ENCODE measurements at regions not wholly inside any gene's neighbourhood (a gene's known extent, or its start where the extent isn't known, plus 50 kb on each side); places are given as distances from the start of the nearest gene placed in this dataset.
"Not testable (repeated sequence)": the region's sequence is repeated elsewhere in the genome, so short reads cannot be mapped to it uniquely, and the experiment has no call there.

DNA sequence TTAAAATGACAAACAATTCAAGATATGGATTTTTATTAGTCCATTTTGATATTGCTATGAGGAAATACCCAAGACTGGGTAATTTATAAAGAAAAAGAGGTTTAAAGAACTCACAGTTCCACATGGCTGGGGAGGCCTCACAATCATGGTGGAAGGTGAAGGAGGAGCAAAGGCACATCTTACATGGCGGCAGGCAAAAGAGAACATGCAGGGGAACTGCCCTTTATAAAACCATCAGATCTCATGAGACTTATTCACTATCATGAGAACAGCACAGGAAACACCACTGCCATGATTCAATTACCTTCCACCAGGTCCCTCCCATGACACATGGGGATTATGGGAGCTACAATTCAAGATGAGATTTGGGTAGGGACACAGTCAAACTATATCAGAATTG is 69.8 kb downstream of the FASLG start:
- H3K4me3 ChIP-seq (ENCODE audit: low read length in 2 of 2); H3K9me3 ChIP-seq (ENCODE audit: control insufficient read depth in 2 of 2, low read length in 2 of 2); H3K27me3 ChIP-seq (ENCODE audit: control insufficient read depth in 1 of 2, insufficient read depth in 2 of 2, low read length in 2 of 2); H3K27ac ChIP-seq (ENCODE audit: low read length); H3K4me1 ChIP-seq (ENCODE audit: control insufficient read depth, insufficient read depth, low read length); H3K9ac ChIP-seq (ENCODE audit: low read length in 2 of 2); H3K36me3 ChIP-seq (ENCODE audit: control insufficient read depth in 2 of 2, insufficient read depth in 2 of 2, low read length in 2 of 2): not testable (repeated sequence)

DNA sequence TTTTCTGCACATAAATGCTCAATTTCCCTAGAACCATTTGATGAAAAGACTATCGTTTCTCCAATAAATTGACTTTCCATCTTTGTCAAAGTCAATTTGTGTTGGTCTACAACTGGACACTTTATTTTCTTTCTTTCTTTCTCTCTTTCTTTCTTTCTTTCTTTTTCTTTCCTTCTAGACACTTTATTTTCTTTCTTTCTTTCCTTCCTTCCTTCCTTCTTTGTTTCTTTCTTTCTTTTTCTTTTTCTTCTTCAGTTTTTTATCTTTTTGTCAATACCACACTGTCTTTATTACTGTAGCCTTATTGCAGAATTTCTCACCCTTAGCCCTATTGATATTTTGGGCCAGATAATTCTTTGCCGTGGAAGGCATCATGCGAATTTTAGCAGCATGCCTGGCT is 73.5 kb downstream of the FASLG start:
- no peak overlapping the region for H3K27ac ChIP-seq (ENCODE audit: low read length)
- H3K4me3 ChIP-seq (ENCODE audit: low read length in 2 of 2), result no peak overlapping the region
- no peaks in the 10 kb centered on the region for H3K4me1 ChIP-seq (ENCODE audit: control insufficient read depth, insufficient read depth, low read length)
- H3K9ac ChIP-seq (ENCODE audit: low read length in 2 of 2), result no peak overlapping the region
- no peaks in the 10 kb centered on the region for H3K27me3 ChIP-seq (ENCODE audit: control insufficient read depth in 1 of 2, insufficient read depth in 2 of 2, low read length in 2 of 2)
- H3K36me3 ChIP-seq (ENCODE audit: control insufficient read depth in 2 of 2, insufficient read depth in 2 of 2, low read length in 2 of 2), result no peaks in the 10 kb centered on the region
- H3K9me3 ChIP-seq (ENCODE audit: control insufficient read depth in 2 of 2, low read length in 2 of 2), result peaks cover 0 to 2% of the 10 kb centered on the region in 2 donors

- H3K27me3 ChIP-seq (ENCODE audit: control insufficient read depth in 1 of 2, insufficient read depth in 2 of 2, low read length in 2 of 2), result no peaks in the 10 kb centered on the region
- H3K4me1 ChIP-seq (ENCODE audit: control insufficient read depth, insufficient read depth, low read length), result no peaks in the 10 kb centered on the region
- H3K9me3 ChIP-seq (ENCODE audit: control insufficient read depth in 2 of 2, low read length in 2 of 2), result no peaks in the 10 kb centered on the region
- H3K4me3 ChIP-seq (ENCODE audit: low read length in 2 of 2), result no peak overlapping the region
- H3K36me3 ChIP-seq (ENCODE audit: control insufficient read depth in 2 of 2, insufficient read depth in 2 of 2, low read length in 2 of 2), result no peaks in the 10 kb centered on the region
- H3K27ac ChIP-seq (ENCODE audit: low read length), result no peak overlapping the region
- no peak overlapping the region for H3K9ac ChIP-seq (ENCODE audit: low read length in 2 of 2)
Observed at GRCh38 chr1:172733815-172734214, 74.9 kb downstream of the FASLG start.

GRCh38 chr1:172738389-172738788 is 79.5 kb downstream of the FASLG start:
- no peaks in the 10 kb centered on the region for H3K36me3 ChIP-seq (ENCODE audit: control insufficient read depth in 2 of 2, insufficient read depth in 2 of 2, low read length in 2 of 2)
- no peaks in the 10 kb centered on the region for H3K4me1 ChIP-seq (ENCODE audit: control insufficient read depth, insufficient read depth, low read length)
- no peaks in the 10 kb centered on the region for H3K27me3 ChIP-seq (ENCODE audit: control insufficient read depth in 1 of 2, insufficient read depth in 2 of 2, low read length in 2 of 2)
- no peaks in the 10 kb centered on the region for H3K9me3 ChIP-seq (ENCODE audit: control insufficient read depth in 2 of 2, low read length in 2 of 2)
- no peak overlapping the region for H3K4me3 ChIP-seq (ENCODE audit: low read length in 2 of 2)
- no peak overlapping the region for H3K27ac ChIP-seq (ENCODE audit: low read length)
- no peak overlapping the region for H3K9ac ChIP-seq (ENCODE audit: low read length in 2 of 2)

DNA sequence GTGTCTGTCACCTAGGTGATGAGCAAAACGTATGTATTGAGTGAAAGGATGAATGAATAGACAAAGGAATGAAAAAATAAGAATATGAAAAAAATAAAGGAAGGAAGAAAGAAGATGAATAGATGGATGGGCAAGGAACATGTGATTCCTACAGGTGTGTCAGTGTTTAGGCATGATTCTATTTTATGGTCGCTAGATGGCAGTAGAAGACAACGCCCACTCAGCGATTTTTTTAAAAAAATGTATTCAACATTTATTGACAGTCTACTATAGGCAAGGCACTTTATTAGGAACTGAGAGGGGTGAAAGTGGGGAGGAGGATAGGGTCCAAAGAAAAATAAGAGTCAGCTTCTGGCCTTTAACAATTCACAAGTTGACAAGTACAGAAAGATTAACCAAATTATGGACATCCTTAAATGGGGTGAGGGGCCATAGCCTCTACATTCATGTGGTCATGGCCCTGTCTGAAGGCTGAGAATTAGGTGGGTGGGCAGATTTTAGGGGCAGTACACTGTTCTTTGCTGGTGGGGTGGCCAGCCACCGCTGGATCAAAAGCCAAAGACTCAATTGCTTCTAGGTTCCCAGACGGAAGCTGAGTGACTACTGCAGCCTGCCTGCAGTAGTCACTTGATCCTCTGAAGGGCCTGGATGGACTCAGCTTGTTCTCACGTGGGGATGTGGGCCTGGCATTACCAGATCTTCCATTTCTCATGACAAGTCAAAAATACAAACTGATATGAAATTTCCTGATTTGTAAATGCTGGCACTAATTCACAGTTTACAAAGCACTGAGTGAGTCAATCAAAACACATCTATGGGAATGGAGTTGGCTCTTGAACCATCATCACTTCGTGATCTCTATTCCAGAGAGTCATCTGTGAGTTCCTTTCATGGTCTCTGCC is 83.9 kb downstream of the FASLG start:
- H3K27me3 ChIP-seq (ENCODE audit: control insufficient read depth in 1 of 2, insufficient read depth in 2 of 2, low read length in 2 of 2), result no peaks in the 10 kb centered on the region

DNA sequence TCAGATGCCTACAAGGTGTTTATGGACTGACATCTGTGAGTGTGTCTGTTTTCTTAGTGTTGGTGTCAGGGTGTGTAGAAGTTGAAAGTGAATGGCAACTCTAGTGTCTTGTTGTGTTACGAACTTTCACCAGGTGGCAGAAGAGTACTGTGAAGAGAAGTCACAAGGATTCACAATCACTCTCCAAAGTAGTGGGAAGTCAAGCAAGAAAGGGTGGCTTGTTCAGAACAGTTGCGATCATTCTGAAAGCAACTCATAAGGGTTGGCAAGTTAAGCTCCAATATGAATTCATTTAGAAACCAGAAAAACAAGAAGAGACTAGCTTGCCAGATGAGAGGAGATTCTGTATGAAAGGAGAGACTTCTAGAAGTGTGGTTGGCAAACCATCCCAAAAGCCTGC is 86.1 kb downstream of the FASLG start:
- H3K4me3 ChIP-seq (ENCODE audit: low read length in 2 of 2), result no peak overlapping the region
- H3K36me3 ChIP-seq (ENCODE audit: control insufficient read depth in 2 of 2, insufficient read depth in 2 of 2, low read length in 2 of 2), result no peaks in the 10 kb centered on the region
- no peak overlapping the region for H3K9ac ChIP-seq (ENCODE audit: low read length in 2 of 2)
- peaks cover 6% of the 10 kb centered on the region for H3K4me1 ChIP-seq (ENCODE audit: control insufficient read depth, insufficient read depth, low read length)
- no peak overlapping the region for H3K27ac ChIP-seq (ENCODE audit: low read length)
- H3K27me3 ChIP-seq (ENCODE audit: control insufficient read depth in 1 of 2, insufficient read depth in 2 of 2, low read length in 2 of 2), result no peaks in the 10 kb centered on the region
- H3K9me3 ChIP-seq (ENCODE audit: control insufficient read depth in 2 of 2, low read length in 2 of 2), result no peaks in the 10 kb centered on the region

More for the DNA sequence above, 83.9 kb downstream of the FASLG start:
- Histone ChIP-seq H3K9ac (ENCODE audit: low read length in 2 of 2) (no peak overlapping the region), H3K36me3 (ENCODE audit: control insufficient read depth in 2 of 2, insufficient read depth in 2 of 2, low read length in 2 of 2) (no peaks in the 10 kb centered on the region), H3K9me3 (ENCODE audit: control insufficient read depth in 2 of 2, low read length in 2 of 2) (no peaks in the 10 kb centered on the region), H3K4me3 (ENCODE audit: low read length in 2 of 2) (no peak overlapping the region), H3K4me1 (ENCODE audit: control insufficient read depth, insufficient read depth, low read length) (peaks cover 6% of the 10 kb centered on the region), H3K27ac (ENCODE audit: low read length) (no peak overlapping the region)

DNA sequence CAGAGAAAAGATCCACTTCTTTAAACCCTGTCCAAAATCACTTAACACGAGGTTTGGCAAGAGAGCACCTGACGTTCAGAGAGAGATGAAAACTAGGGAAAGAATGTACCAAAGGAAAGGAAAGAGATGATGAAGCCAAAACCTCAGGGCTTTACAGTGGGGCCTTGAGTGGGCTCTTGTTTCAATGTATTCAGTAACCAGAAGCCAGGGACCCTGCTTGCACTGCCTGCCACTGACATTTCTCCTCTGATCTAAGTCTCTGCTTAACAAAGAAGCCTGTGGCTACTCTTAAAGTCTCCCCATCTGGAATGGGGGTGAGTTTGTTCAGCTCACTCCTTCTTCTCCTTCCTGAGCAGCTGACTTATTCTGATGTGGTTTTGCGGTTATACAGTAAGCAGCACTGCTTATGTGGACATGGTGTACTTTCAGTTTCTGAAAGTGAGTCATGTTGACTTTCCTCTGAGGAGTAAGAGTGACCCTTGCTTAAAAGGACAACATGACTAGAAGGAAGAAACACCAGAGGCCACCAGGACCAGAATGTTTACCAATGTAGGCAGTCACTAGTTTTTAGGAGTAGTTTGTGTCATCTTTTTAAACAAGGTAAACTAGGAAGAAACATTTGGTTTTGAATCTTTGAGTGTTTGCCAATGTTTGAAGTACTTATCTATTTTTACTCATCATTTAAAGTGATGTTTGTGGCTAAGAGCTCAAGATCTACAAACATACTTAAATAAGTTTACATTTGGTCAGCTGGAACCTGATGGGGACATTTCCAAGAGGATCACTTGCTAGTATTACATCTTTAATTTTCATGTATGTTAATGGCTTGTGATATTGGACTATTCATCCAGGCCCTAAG is 87.4 kb downstream of the FASLG start:
- Histone ChIP-seq H3K4me3 (ENCODE audit: low read length in 2 of 2) (peak overlapping the region in 1 of 2 donors; percentile 3), H3K9ac (ENCODE audit: low read length in 2 of 2) (peak overlapping the region in 1 of 2 donors; percentile 22), H3K9me3 (ENCODE audit: control insufficient read depth in 2 of 2, low read length in 2 of 2) (no peaks in the 10 kb centered on the region), H3K36me3 (ENCODE audit: control insufficient read depth in 2 of 2, insufficient read depth in 2 of 2, low read length in 2 of 2) (no peaks in the 10 kb centered on the region), H3K27me3 (ENCODE audit: control insufficient read depth in 1 of 2, insufficient read depth in 2 of 2, low read length in 2 of 2) (no peaks in the 10 kb centered on the region), H3K4me1 (ENCODE audit: control insufficient read depth, insufficient read depth, low read length) (peaks cover 6% of the 10 kb centered on the region), H3K27ac (ENCODE audit: low read length) (peak overlapping the region; percentile 58)

DNA sequence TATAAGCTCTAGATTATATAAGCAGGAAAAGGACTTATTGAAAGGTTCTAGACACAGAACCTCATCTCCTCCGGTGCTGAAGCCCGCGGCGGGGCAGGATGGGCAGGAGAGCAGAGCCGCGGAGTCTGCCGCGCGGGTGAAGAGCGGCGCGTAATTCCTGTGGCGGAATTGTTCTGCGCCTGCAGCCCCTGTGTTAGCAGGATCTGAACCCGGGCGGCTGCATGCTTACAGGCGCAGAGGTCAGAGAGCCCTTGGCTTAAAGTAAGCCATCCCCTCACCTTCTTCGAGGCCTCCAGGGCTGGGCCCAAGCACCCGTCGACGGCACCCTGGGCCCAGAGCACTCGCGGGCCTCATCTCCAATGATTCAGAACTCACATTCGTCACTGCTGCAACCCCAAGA is 89.3 kb downstream of the FASLG start:
- H3K27me3 ChIP-seq (ENCODE audit: control insufficient read depth in 1 of 2, insufficient read depth in 2 of 2, low read length in 2 of 2), result no peaks in the 10 kb centered on the region
- no peaks in the 10 kb centered on the region for H3K36me3 ChIP-seq (ENCODE audit: control insufficient read depth in 2 of 2, insufficient read depth in 2 of 2, low read length in 2 of 2)
- H3K9ac ChIP-seq (ENCODE audit: low read length in 2 of 2), result no peak overlapping the region
- H3K4me3 ChIP-seq (ENCODE audit: low read length in 2 of 2), result no peak overlapping the region
- peaks cover 6% of the 10 kb centered on the region for H3K4me1 ChIP-seq (ENCODE audit: control insufficient read depth, insufficient read depth, low read length)
- H3K9me3 ChIP-seq (ENCODE audit: control insufficient read depth in 2 of 2, low read length in 2 of 2), result no peaks in the 10 kb centered on the region
- no peak overlapping the region for H3K27ac ChIP-seq (ENCODE audit: low read length)

GRCh38 chr1:172751683-172752082 is 92.8 kb downstream of the FASLG start:
- Histone ChIP-seq H3K4me3 (ENCODE audit: low read length in 2 of 2) (no peak overlapping the region), H3K9ac (ENCODE audit: low read length in 2 of 2) (no peak overlapping the region), H3K36me3 (ENCODE audit: control insufficient read depth in 2 of 2, insufficient read depth in 2 of 2, low read length in 2 of 2) (no peaks in the 10 kb centered on the region), H3K27ac (ENCODE audit: low read length) (no peak overlapping the region), H3K4me1 (ENCODE audit: control insufficient read depth, insufficient read depth, low read length) (no peaks in the 10 kb centered on the region), H3K9me3 (ENCODE audit: control insufficient read depth in 2 of 2, low read length in 2 of 2) (no peaks in the 10 kb centered on the region), H3K27me3 (ENCODE audit: control insufficient read depth in 1 of 2, insufficient read depth in 2 of 2, low read length in 2 of 2) (no peaks in the 10 kb centered on the region)

GRCh38 chr1:172753964-172754363 is 95.1 kb downstream of the FASLG start:
- no peak overlapping the region for H3K27ac ChIP-seq (ENCODE audit: low read length)
- no peaks in the 10 kb centered on the region for H3K36me3 ChIP-seq (ENCODE audit: control insufficient read depth in 2 of 2, insufficient read depth in 2 of 2, low read length in 2 of 2)
- no peak overlapping the region for H3K4me3 ChIP-seq (ENCODE audit: low read length in 2 of 2)
- no peaks in the 10 kb centered on the region for H3K9me3 ChIP-seq (ENCODE audit: control insufficient read depth in 2 of 2, low read length in 2 of 2)
- H3K4me1 ChIP-seq (ENCODE audit: control insufficient read depth, insufficient read depth, low read length), result no peaks in the 10 kb centered on the region
- H3K9ac ChIP-seq (ENCODE audit: low read length in 2 of 2), result no peak overlapping the region
- H3K27me3 ChIP-seq (ENCODE audit: control insufficient read depth in 1 of 2, insufficient read depth in 2 of 2, low read length in 2 of 2), result no peaks in the 10 kb centered on the region

Measured in stomach smooth muscle (tissue), 2 donors.